HepG2 (cell line): ENCODE measurements at regions not wholly inside any gene's neighbourhood (a gene's known extent, or its start where the extent isn't known, plus 50 kb on each side); places are given as distances from the start of the nearest gene placed in this dataset.

ENCODE experiments used
- ATF1 ChIP-seq: IDR thresholded peaks from 2 replicates; pipeline ENCODE4 v1.6.1; 2016; ENCODE audit warnings: mild to moderate bottlenecking, control low read depth
- FOXA3 ChIP-seq: IDR thresholded peaks from 2 replicates; pipeline ENCODE4 v1.6.1; 2016; ENCODE audit warnings: missing genetic modification reagents, missing compliant biosample characterization
- SNAI1 ChIP-seq: sonication (generic); formaldehyde crosslinking; IDR thresholded peaks from 2 replicates; pipeline ENCODE4 v1.5.0; 2020; ENCODE audit warnings: mild to moderate bottlenecking, missing genetic modification reagents, borderline replicate concordance
- TBP ChIP-seq: sonication (generic); formaldehyde crosslinking; IDR thresholded peaks from 2 replicates; pipeline ENCODE4 v1.5.0; 2020; ENCODE audit warnings: missing genetic modification reagents
- ZBTB7B ChIP-seq: sonication (generic); formaldehyde crosslinking; IDR thresholded peaks from 2 replicates; pipeline ENCODE4 v1.4.0; 2020; ENCODE audit warnings: missing genetic modification reagents
- ZC3H13 ChIP-seq: sonication (generic); formaldehyde crosslinking; IDR thresholded peaks from 2 replicates; pipeline ENCODE4 v1.8.1; 2023; ENCODE audit warnings: mild to moderate bottlenecking, missing genetic modification reagents, moderate library complexity
- ZC3H4 ChIP-seq: sonication (generic); formaldehyde crosslinking; IDR thresholded peaks from 2 replicates; pipeline ENCODE4 v1.4.0; 2020; ENCODE audit warnings: missing genetic modification reagents, borderline replicate concordance
- ZMAT3 ChIP-seq: sonication (generic); formaldehyde crosslinking; conservative IDR thresholded peaks from 2 replicates; pipeline ENCODE4 v1.7.0; 2021; ENCODE audit warnings: missing genetic modification reagents
- ZNF136 ChIP-seq: sonication (generic); formaldehyde crosslinking; IDR thresholded peaks from 2 replicates; pipeline ENCODE4 v1.8.1; 2022; ENCODE audit warnings: low read depth, mild to moderate bottlenecking, moderate library complexity, missing genetic modification reagents
- ZNF567 ChIP-seq: sonication (generic); formaldehyde crosslinking; IDR thresholded peaks from 2 replicates; pipeline ENCODE4 v1.8.1; 2023; ENCODE audit warnings: mild to moderate bottlenecking, missing genetic modification reagents, borderline replicate concordance
- ZNF572 ChIP-seq: sonication (generic); formaldehyde crosslinking; IDR thresholded peaks from 2 replicates; pipeline ENCODE4 v1.5.1; 2020; ENCODE audit warnings: mild to moderate bottlenecking, missing genetic modification reagents
- ZNF75D ChIP-seq: sonication (generic); formaldehyde crosslinking; IDR thresholded peaks from 2 replicates; pipeline ENCODE4 v1.8.1; 2023; ENCODE audit warnings: missing genetic modification reagents, mild to moderate bottlenecking, borderline replicate concordance
- TF ChIP-seq, protein P1 (sequence below), 2 experiments: sonication (generic) in 1 of 2; formaldehyde crosslinking in 1 of 2; IDR thresholded peaks; 2 replicates each; pipeline versions ENCODE4 v1.4.0 to v1.6.1; 2016 to 2020; ENCODE audit warnings: borderline replicate concordance in 1 of 2, low read depth in 1 of 2, mild to moderate bottlenecking in 1 of 2, missing genetic modification reagents in 1 of 2
- TF ChIP-seq, protein P2 (sequence below): sonication (generic); formaldehyde crosslinking; IDR thresholded peaks from 2 replicates; pipeline ENCODE4 v1.8.0; 2022; ENCODE audit warnings: mild to moderate bottlenecking, missing genetic modification reagents, borderline replicate concordance
- TF ChIP-seq, protein P3 (sequence below): sonication (generic); formaldehyde crosslinking; IDR thresholded peaks from 2 replicates; pipeline ENCODE4 v1.9.0; 2021; ENCODE audit warnings: missing genetic modification reagents, borderline replicate concordance
- TF ChIP-seq, protein P4 (sequence below): IDR thresholded peaks from 2 replicates; pipeline ENCODE4 v1.6.1; 2018; ENCODE audit warnings: missing genetic modification reagents
- TF ChIP-seq, protein P5 (sequence below): sonication (generic); formaldehyde crosslinking; IDR thresholded peaks from 2 replicates; pipeline ENCODE4 v1.5.1; 2020; ENCODE audit warnings: missing genetic modification reagents, mild to moderate bottlenecking, borderline replicate concordance

DNA sequence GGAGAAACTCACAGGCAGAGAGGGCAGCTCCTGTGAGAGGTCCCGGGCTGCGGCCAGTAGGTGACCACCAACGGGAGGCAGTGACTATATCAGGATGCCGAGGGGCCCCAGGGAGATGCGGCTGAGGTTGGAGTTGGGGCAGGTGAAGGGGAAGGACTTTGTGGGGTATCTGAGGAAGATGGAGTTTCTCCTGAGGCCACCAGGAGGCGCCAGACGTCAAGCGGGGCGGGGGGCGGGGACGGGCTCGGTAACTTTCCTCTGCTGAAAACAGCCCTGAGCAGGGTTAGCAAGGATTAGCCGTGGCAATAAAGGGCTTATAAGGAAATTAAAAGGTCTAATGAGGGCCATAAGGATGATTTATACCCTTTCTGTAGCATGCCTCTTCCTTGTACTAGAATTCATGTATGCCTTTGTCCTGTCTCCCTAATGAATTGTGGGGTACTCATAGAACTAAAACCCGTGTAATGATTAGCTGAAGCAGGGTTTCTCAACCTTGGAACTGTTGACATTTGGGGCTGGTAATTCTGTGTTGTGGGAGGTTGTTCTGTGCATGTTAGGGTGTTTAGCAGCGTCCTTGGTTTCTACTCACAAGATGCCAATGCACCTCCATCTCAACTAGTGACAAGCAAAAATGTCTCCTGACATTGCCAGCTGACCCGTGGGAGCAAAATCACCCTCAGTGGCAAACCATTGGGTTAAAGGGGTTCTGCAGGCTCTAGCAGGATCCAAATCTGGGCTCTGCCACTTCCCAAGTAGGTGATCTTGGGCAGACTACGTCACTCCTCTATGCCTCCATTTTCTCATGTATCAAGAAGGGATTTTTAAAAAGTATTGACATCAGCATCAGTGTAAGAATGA is 74.8 kb upstream of the GRIN2A start (continued):
- TF ChIP-seq, protein P1, sequence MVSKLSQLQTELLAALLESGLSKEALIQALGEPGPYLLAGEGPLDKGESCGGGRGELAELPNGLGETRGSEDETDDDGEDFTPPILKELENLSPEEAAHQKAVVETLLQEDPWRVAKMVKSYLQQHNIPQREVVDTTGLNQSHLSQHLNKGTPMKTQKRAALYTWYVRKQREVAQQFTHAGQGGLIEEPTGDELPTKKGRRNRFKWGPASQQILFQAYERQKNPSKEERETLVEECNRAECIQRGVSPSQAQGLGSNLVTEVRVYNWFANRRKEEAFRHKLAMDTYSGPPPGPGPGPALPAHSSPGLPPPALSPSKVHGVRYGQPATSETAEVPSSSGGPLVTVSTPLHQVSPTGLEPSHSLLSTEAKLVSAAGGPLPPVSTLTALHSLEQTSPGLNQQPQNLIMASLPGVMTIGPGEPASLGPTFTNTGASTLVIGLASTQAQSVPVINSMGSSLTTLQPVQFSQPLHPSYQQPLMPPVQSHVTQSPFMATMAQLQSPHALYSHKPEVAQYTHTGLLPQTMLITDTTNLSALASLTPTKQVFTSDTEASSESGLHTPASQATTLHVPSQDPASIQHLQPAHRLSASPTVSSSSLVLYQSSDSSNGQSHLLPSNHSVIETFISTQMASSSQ (IDR thresholded peaks at IDR 0.05; ENCODE audit: low read depth), result peak; percentile 94
- TF ChIP-seq, protein P1 (CRISPR knock-in tag; IDR thresholded peaks at IDR 0.05; ENCODE audit: borderline replicate concordance), result peak; percentile 98
- 0 out of 2 replicates have a peak, but pooled peaks have one; percentile 50 for TF ChIP-seq ATF1 (CRISPR knock-in tag)
- TF ChIP-seq, protein P2, sequence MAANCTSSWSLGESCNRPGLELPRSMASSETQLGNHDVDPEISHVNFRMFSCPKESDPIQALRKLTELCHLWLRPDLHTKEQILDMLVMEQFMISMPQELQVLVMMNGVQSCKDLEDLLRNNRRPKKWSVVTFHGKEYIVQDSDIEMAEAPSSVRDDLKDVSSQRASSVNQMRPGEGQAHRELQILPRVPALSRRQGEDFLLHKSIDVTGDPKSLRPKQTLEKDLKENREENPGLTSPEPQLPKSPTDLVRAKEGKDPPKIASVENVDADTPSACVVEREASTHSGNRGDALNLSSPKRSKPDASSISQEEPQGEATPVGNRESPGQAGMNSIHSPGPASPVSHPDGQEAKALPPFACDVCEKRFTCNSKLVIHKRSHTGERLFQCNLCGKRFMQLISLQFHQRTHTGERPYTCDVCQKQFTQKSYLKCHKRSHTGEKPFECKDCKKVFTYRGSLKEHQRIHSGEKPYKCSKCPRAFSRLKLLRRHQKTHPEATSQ (CRISPR knock-in tag), result peak; percentile 43; the same call in 1 of the 2 replicates
- no peak for TF ChIP-seq ZNF567 (CRISPR knock-in tag)
- TF ChIP-seq ZC3H4 (CRISPR knock-in tag), result no peak; the same call in 1 of the 2 replicates
- TF ChIP-seq ZMAT3, result peak; percentile 94; the same call in 1 of the 2 replicates
- peak; percentile 94 for TF ChIP-seq FOXA3 (CRISPR knock-in tag)
- no peak for TF ChIP-seq ZNF75D (CRISPR knock-in tag)
- TF ChIP-seq TBP (CRISPR knock-in tag), result no peak
- peak; percentile 92 for TF ChIP-seq ZBTB7B (CRISPR knock-in tag)
- TF ChIP-seq, protein P3, sequence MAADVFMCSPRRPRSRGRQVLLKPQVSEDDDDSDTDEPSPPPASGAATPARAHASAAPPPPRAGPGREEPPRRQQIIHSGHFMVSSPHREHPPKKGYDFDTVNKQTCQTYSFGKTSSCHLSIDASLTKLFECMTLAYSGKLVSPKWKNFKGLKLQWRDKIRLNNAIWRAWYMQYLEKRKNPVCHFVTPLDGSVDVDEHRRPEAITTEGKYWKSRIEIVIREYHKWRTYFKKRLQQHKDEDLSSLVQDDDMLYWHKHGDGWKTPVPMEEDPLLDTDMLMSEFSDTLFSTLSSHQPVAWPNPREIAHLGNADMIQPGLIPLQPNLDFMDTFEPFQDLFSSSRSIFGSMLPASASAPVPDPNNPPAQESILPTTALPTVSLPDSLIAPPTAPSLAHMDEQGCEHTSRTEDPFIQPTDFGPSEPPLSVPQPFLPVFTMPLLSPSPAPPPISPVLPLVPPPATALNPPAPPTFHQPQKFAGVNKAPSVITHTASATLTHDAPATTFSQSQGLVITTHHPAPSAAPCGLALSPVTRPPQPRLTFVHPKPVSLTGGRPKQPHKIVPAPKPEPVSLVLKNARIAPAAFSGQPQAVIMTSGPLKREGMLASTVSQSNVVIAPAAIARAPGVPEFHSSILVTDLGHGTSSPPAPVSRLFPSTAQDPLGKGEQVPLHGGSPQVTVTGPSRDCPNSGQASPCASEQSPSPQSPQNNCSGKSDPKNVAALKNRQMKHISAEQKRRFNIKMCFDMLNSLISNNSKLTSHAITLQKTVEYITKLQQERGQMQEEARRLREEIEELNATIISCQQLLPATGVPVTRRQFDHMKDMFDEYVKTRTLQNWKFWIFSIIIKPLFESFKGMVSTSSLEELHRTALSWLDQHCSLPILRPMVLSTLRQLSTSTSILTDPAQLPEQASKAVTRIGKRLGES (CRISPR knock-in tag), result no peak
- TF ChIP-seq, protein P4, sequence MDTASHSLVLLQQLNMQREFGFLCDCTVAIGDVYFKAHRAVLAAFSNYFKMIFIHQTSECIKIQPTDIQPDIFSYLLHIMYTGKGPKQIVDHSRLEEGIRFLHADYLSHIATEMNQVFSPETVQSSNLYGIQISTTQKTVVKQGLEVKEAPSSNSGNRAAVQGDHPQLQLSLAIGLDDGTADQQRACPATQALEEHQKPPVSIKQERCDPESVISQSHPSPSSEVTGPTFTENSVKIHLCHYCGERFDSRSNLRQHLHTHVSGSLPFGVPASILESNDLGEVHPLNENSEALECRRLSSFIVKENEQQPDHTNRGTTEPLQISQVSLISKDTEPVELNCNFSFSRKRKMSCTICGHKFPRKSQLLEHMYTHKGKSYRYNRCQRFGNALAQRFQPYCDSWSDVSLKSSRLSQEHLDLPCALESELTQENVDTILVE (CRISPR knock-in tag), result no peak; the same call in 1 of the 2 replicates
- no peak for TF ChIP-seq ZC3H13 (CRISPR knock-in tag)
- no peak for TF ChIP-seq ZNF572 (CRISPR knock-in tag)
- TF ChIP-seq SNAI1, result no peak; the same call in 1 of the 2 replicates
- TF ChIP-seq, protein P5, sequence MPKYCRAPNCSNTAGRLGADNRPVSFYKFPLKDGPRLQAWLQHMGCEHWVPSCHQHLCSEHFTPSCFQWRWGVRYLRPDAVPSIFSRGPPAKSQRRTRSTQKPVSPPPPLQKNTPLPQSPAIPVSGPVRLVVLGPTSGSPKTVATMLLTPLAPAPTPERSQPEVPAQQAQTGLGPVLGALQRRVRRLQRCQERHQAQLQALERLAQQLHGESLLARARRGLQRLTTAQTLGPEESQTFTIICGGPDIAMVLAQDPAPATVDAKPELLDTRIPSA (CRISPR knock-in tag), result no peak; the same call in 1 of the 2 replicates
- no peak for TF ChIP-seq ZNF136
